HG03457 (cell line): ENCODE measurements at regions not wholly inside any gene's neighbourhood (a gene's known extent, or its start where the extent isn't known, plus 50 kb on each side); places are given as distances from the start of the nearest gene placed in this dataset.
"Not testable (repeated sequence)": the region's sequence is repeated elsewhere in the genome, so short reads cannot be mapped to it uniquely, and the experiment has no call there.

ENCODE experiments used
- ATAC-seq: cut with Tn5 transposase; IDR thresholded peaks from one replicate; pipeline ENCODE4 v1.9.1; 2021; ENCODE audit warnings: moderate number of reproducible peaks; ENCODE audit not compliant: unreplicated experiment

DNA sequence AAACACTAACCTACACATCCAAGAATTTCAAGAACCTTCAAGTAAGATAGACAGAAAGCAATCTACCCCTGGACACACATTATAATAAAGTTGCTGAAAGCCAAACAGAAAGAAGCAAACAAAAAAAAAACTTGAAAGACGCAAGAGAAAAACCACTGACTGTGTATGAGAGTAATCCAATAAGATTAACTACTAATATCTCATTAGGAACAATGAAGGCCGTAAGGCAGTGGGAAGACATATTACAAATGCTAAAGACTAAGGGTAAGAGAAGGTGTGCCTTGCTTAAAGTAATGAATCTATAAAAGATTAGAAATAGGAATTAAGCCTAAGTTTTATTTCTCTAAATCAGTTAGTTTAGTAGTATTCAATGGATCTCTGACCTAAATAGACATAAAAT, 1109.1 kb downstream of the JRKL start:
- ATAC-seq = no peak

DNA sequence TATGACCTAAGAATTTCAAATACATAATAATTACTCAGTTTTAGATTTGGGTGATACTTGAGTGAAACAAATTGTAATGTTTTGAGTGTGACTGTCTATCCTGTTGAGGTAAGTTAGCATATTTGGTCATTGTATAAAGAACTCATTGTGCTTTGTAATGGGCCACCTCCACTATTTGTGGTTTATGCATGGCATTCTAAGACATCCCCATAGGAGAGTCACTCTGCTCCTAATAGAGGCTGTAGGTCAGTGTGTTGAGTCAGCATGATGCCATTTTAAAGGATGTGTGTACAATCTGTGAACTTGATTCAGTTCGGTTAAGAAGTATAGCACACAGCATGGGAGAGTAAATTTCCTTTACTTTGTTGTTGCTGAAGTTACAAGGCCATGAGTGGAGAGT, 1112.4 kb downstream of the JRKL start:
- no peak for ATAC-seq

DNA sequence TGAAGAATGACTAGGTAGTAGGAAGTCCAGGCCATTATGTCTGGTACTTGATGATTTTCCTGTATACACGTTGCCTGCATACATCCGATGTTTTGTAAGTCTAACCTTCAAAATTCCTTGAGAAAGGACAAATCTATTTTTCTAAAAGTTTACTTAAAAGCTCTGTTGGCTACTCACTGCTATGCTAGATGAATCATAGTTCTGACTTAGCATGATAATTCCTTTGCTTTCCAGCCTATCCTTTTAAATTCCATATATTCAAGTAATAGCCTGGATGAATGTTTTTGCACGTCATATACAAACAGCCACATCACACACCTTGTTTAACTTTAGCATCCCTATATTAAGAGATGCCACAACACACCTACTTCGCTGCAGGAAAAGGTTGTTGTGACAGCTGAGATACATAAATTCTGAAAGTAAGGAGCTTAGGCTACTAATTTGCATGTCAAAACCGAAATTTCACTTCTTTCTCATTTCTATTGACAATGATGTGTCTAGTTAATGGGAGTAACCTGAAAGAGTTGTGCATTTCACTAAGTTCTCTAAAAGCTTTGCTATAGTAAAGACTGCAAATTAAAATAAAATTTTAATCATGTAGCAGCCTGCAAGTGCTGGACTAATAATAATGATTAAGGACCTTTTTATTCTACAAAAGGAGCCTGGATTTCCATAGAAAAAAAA, 1116.4 kb downstream of the JRKL start:
- no peak for ATAC-seq

DNA sequence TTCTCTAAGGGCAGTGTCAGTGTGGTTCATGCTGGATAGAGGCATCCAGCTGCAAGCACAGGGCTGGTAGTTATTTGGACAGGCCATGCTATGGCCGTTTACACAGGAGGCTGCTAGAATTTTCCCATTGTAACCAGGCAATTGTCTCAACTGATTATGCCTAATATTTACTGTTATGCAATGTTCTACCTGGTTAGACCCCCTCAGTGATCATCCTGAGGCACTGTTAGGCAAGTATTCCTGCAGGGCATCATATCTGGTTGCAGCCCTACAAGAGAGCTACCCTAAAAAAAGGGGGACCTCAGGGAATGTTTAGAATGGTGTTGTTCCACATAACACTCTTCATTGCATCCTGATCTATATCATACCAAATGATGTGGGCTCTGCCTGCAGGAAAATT, 1124.6 kb downstream of the JRKL start:
- ATAC-seq = no peak

DNA sequence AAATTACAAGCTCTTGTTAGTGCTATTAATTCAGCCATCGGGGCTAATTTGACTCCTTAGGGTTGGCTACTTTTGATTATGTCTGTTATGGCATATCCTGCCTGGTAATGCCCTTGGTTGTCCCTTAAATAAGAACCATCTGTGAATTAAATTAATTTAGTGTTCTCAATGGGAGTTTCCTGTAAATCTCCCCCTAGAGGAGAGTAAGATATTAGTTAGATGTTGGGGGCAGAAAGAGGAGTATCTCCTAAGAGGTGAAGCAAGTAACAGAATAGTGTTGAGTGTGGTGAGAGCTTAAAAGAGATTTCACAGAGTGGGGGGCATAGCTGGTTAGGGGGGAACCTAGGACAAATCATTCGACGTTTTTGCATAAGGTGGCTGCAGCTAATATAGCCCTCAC, 1126.9 kb downstream of the JRKL start:
- ATAC-seq = no peak

DNA sequence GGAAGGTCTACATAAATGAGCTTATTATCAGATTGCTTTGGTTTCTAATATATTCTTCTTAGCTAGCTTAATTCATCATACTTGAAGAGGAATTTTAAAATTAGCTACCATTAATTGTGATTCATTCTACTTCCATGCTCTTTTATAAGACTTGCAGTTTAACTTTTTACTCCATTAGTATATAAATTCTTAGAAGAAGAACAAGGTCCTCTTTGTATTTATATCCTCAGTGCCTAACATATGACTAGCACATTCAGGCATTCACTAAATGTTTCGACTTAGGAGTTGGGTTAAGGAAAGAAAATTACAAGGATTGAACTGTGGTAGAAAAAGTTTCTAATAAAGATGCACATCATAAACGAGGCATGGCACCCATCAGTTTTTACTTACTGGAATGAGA, 1135.5 kb downstream of the JRKL start:
- ATAC-seq = no peak

DNA sequence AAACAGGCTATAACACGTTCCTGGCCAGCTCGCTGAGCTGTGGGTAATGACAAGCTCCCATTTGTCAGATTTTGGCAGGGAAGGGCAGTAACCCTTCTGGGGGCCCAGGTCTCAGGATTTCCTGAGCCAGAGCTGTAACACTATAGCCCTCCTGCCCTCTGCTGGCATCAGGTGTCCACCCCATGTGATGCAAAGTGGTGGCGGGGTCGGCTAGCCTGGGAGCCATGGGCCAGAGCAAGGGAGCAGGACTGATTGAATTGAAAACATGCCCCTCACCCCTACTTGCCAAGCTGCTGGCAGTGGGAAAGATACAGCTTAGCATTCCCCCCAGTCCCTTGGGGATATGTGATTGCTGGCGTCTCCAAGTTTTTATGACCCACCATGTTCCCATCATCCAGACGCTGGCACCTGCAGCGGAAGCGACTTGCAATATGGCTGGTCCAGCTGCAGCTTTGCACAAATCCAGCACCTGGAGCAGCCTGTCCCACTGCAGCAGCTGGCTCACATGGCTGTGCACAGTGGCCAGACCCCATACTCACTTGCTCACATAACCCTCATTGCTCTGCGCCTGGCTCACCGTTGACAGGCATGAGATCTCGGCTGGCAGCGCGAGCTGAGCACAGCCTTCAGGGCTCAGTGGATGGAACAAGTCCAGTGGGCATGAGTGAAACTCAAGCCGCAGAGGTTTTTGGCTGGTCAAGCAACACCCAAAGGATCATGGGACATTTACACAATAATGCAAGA, 1147.8 kb downstream of the JRKL start:
- no peak for ATAC-seq

DNA sequence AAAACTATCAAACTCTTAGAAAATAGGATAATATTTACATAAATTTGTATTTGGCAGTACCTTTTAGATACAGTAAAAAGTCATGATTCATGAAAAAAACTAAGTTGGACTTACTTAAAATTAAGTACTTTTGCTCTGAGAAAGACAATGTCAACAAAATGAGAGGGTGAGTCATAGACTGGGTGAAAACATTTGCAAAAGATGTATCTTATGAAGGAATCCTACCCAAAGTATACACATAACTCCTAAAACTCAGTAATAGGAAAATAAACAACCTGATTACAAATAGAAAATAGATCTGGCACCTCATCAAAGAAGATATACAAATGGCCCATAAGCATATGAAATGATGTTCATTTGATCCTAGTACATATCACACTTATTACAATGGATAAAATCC, 1154.6 kb downstream of the JRKL start:
- ATAC-seq = no peak

DNA sequence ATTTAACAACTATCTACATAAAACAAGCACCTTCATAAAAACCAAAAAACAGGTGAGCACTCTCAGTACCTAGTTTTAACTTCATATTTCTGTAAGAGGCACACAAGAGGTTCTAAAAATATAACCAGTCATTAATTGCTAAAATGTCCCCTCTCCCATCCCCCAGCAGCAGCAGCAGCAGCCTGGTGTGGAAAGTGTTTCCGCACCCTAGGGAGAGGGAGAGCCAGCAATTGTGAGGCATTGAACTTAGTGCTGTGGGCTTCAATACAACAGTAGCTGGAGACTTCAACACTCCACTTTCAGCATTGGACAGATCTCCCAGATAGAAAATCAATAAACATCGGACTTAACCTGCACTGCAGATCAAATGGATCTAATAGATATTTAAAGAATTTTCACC, 1158.5 kb downstream of the JRKL start:
- no peak for ATAC-seq

DNA sequence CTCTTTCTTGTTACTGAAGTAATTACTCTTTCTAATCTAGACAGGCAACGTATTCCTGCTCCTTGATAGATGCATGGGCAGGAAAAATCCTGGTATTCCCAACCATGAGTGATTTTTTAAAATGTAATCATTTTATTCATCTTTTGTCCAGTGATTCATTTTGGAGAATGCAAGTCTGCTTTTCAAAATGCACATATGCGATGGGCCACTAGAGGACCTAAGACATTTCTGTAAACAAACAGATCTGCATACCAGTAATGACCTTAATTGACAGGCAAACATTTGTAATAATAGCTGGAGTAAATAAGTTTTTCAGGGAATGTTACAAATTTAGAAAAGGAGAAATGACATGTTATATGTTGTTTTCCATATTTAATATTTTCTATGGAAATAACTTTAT, 1167.6 kb downstream of the JRKL start:
- ATAC-seq = no peak

DNA sequence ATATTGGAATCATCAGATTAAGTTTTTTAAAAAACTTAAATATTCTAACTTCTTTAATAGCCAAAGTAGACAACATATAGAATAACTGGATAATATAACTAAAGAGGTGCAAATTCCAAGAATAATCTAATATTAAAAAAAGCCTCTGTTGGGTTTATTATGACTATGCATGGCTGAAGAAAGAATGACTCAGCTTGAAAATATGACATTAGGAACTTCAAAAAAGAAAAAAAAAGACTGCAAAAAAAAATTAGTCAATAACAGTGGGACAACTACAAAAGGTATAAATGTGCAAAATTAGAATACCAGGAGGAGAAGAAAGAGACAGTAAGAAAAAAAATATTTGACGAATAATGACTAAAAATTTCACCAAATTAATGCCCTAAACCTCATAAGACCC, 1178.0 kb downstream of the JRKL start:
- no peak for ATAC-seq

DNA sequence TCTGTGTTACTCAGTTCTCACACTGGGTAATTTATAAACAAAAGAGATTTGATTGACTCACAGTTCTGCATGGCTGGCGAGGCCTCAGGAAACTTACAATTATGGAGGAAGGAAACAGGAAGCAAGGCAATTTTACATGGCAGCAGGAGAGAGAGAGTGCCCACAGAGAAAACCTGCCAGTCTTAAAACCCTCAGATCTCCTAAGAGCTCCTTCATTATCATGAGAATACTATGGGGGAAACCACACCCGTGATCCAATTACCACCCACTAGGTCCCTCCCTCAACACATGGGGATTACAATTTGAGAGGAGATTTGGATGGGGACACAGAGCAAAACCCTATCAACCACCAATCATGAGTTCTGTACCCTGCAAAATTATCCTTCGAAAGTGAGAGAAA, 1180.8 kb downstream of the JRKL start:
- no peak for ATAC-seq

DNA sequence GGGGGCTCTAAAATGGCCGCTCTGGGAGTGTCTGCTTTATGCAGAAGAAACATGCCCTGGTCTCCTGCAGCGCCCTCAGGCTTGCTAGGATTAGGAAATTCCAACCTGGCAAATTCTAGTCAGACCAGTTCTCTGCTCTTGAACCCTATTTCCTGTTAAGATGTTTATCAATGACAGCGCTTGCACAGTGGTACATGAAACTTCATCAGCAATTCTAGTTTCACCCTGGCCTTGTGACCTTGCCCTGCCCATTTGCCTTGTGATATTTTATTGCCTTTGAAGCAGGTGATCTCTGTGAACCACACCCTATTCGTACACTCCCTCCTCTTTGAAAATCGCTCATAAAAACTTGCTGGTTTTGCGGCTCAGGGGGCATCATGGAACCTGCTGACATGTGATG, 1184.0 kb downstream of the JRKL start:
- not testable (repeated sequence) for ATAC-seq

DNA sequence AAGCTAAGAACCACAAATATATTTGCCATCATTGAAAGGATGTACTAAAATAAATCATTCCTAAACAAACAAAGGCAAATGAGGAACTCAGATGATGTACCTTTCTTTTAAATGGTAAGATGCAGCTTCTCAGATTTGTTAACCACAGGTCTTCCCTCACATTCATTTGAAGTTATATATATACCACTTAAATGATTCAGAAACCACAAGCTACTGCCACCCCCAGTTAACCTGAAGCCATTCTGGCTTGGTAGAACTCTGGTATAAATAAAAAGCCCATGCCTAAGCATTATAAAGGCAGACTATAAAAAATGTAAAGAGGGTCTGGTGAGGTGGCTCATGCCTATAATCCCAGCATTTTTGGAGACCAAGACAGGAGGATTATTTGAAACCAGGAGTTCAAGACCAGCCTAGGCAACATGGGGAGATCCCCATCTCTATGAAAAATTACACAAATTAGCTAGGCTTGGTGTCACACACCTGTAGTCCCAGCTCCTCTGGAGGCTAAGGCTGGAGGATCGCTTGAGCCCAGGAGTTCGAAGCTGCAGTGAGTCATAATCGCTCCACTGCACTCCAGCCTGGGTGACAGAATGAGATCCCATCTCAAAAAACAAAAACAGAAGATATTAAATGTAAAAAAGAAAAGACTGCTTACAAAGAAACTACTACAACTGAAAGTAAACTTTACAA, 1185.3 kb downstream of the JRKL start:
- ATAC-seq = no peak

DNA sequence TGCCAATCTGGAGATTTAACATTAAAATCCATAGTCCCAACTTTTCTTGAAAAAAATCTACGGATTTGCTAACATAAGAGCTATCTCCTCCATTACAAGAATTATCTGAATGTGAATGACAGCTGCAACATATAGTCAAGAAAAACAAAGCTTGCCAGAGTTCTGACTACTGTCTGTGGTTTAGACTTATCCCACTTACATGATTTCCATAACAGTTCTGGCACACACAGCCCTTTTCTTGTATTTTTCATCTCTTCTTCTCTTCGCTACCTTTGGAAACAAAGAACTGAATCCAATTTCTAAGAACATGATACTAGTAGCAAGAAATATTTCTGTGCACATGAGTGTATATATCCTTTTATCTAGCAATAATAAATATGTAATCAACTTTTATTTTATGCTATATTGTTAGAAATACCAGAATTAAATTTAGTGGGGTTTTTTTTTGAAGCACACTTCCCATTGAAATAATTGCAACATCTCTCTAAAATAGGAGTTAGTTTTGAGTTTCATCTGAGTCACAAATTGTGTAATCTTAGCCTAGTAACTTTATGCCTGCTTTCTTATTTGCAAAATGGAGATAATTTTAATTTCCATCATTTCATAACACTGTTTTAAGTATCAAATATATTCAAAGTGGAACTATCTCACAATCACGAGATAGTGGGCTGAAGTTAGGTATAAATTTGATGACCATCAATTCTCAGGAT, 1217.6 kb downstream of the JRKL start:
- no peak for ATAC-seq

DNA sequence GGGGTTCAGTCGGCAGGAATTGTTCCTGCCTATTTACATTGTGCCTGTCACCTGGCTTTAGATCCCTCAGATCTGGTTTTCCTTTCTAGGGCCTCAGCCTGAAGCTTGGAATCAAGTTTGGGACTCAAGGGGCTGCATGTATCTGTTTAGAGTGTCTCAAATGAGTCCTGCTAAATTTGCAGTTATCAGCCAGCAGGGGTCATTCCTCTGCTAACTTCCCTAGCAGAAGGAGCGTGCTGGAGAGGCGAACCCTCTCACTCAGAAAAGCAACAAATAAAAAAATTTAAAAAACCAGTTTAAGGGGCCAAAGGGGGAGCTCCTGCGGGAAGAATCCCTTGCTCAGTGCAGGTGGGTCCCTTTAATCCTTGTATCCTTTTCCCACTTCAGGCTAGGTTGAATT, 1220.2 kb downstream of the JRKL start:
- no peak for ATAC-seq

DNA sequence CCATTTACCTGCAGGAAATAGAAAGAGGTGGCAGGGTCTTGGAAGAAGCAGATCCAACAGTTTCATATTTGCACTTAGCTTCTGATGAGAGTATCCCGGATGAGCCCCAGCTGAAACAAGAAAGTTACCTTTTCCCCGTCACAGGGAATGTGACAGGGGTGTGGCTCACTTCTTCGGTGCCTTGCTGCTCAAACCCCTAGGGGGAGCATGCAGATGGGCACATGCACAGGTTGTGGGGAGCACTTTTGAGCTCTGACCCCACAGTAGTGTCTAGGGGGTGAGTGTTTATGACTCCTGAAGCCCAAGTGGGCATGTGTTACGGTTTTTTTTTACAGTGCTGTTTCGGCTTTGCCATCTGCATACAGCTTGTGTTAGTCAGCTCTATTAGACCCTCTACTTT, 1221.0 kb downstream of the JRKL start:
- no peak for ATAC-seq

DNA sequence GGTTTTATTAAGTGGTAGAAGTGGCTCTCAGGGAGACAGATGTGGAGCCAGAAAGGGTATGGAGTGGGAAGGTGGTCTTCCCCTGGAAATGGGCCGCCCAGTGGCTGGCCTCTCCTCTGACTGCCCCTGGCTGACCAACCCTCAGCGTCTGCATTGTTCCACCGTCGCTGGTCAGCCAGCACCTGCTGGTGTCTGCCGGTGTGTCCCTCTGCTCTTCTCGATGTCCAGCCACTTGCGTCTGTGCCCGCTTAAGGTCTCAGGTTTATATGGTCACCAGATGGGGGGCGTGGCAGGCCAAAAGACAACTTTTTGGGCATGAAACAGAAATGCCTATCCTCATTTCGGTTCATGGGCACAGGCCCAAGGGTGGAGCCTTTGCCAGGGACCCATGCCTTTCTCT, 1221.5 kb downstream of the JRKL start:
- no peak for ATAC-seq

DNA sequence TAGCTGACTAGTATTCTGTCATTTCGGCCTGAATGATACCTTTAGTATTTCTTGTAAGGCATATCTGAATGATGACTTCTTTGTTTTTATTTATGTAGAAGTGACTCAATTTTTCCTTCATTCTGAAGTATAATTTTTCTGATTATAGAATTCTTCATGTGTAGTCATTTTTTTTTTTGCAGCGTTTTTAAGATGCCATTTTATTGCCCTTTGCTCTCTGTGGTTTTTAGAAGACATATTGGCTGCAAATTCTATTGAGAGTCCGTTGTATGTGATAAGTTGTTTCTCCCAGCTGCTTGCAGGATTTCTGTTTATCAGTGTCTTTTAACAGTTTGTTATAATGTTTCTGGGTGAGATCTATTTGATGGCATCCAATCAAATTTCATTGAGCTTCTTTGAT, 1224.8 kb downstream of the JRKL start:
- no peak for ATAC-seq

DNA sequence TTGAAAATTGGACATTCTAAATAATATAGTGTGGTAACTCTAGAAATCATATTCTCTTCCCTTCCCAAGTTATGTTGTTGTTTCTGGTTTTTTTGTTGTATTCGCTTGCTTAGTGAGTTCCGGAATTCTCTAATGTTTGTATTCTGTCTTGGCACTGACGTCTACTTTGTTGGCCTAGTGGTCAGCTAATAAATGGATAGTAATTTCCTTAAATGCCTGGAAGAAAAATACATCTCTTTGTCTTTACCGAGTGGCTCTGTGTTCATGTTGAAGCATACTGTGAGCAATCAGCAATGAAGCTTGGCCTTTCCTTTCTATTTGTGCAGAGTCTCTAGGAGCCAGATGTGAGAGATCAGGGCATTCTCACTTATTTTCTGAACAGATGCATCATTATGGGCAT, 1225.7 kb downstream of the JRKL start:
- ATAC-seq = no peak

DNA sequence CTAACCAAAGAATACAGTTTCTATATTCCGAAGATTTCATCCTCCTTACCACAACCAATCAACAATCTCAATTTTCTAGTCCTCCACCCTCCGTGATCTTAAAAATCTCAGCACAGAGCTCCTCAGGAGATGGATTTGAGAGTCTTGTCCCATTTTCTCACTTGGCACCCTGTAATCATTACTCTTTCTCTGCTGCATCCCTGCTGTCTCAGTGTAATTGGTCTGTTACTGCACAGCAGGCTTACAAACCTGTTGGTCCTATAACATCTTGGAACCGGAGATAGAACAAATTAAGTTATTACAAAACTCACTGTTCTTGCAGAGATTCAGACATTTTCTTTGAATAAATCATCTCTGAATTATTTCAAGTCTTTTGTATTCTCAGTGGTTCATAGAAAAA, 1227.2 kb downstream of the JRKL start:
- no peak for ATAC-seq

DNA sequence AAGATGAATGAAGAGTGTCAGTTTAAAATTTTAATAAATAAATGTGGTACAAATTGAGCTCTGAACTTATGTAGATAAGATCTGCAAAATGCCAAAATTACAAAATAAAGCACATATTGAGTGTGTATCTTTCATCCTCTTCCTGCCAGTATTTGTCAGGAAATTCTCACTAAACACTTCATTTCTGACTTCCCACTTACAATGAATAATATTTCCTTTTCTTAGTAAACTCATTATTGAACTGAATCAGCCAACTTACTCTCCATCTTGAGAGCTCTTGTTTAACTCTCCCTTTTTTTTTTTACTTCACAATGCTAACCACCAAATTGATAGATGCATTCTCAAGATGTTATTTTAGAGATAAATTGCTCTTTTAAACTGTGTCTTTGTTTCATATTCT, 1230.2 kb downstream of the JRKL start:
- ATAC-seq = no peak
